ENCODE measurements at regions not wholly inside any gene's neighbourhood (a gene's known extent, or its start where the extent isn't known, plus 50 kb on each side); places are given as distances from the start of the nearest gene placed in this dataset.

DNA sequence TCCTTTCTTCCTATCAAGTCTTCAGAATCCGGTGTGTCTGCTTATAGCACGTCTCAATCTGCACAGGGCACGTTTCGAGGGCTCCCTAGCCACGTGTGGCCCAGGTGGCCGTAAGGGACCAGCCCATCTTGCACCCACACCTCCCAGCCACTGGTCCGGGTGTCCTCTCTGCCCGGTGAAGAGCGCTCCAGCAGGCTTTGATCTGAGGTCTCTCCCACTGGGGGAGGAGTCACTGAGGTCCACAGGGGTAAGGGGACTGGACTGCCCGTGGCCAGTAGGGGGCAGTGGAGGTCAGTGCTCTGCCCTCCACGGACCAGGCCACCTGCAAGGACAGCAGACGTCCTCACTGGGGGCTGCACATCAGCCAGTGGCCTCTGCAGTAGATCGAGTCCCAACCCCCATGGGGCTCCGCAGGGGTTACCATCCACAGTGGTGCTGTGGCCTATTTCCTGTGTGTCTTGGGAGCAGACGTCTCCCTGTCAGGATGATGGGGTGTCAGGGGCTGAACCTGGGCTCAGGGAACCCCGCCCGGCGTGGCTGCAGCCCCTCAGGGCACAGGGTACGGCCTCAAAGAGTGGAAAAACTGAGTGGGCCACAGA is 204.1 kb upstream of the CIBAR2 start:
- DNase-seq (ENCODE audit: low read depth), result peak; percentile 76
- Histone ChIP-seq H3K9ac (ENCODE audit: low read length) (no peak overlapping the region), H3K27me3 (replicated peaks; ENCODE audit: control insufficient read depth, insufficient read depth, low read length) (no peaks in the 10 kb centered on the region), H3K4me3 (ENCODE audit: low read length) (no peak overlapping the region), H3K4me1 (ENCODE audit: control insufficient read depth, insufficient read depth, low read length) (peaks cover 44% of the 10 kb centered on the region), H3K36me3 (ENCODE audit: control insufficient read depth, insufficient read depth, low read length, severe bottlenecking) (no peaks in the 10 kb centered on the region), H3K9me3 (ENCODE audit: control insufficient read depth, low read length) (no peaks in the 10 kb centered on the region)

DNA sequence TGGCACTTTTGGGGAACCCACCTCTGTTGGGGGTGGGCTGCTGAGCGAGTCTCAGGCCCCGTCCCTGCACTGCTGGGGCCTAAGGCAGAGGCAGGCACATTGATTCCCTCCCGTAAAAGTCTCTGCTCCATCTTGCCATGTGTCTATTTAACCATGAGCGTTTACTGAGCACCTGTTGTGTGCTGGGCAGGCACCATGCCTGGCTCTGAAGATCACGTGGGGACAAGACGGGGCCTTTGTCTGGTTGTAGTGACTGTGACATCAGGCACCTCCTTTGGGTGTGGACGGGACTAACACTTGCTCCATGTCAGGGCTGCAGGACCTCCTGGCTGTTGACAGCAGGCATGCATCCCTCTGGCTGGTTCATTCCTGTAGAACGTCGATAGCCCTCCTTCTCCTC is 204.7 kb upstream of the CIBAR2 start:
- H3K4me1 ChIP-seq (ENCODE audit: control insufficient read depth, insufficient read depth, low read length), result peaks cover 47% of the 10 kb centered on the region
- no peak overlapping the region for H3K4me3 ChIP-seq (ENCODE audit: low read length)
- H3K9ac ChIP-seq (ENCODE audit: low read length), result no peak overlapping the region
- H3K36me3 ChIP-seq (ENCODE audit: control insufficient read depth, insufficient read depth, low read length, severe bottlenecking), result no peaks in the 10 kb centered on the region
- H3K27me3 ChIP-seq (replicated peaks; ENCODE audit: control insufficient read depth, insufficient read depth, low read length), result no peaks in the 10 kb centered on the region
- no peaks in the 10 kb centered on the region for H3K9me3 ChIP-seq (ENCODE audit: control insufficient read depth, low read length)
- DNase-seq (ENCODE audit: low read depth), result no peak

DNA sequence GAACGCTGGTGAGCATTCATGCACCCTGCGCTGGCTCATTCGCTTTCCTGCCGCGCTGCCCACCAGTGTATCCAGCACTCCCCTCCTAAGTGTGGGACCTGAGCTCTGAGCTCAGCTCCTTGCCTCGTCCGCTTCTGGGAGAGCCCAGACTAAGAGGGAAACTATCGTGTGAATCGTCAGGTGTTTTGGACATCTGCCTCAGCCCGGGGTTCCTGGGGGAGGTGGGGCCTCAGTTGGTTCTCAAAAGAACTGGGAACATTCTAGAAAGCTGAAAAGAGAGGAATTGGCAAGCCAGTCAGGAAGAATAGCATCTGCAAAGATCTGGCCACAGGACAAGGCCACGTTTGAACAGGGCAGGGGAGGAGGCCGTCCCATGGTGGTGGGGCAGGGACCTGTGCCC is 205.4 kb upstream of the CIBAR2 start:
- Histone ChIP-seq H3K9ac (ENCODE audit: low read length) (no peak overlapping the region), H3K9me3 (ENCODE audit: control insufficient read depth, low read length) (no peaks in the 10 kb centered on the region), H3K27me3 (replicated peaks; ENCODE audit: control insufficient read depth, insufficient read depth, low read length) (no peaks in the 10 kb centered on the region), H3K36me3 (ENCODE audit: control insufficient read depth, insufficient read depth, low read length, severe bottlenecking) (no peaks in the 10 kb centered on the region), H3K4me3 (ENCODE audit: low read length) (no peak overlapping the region), H3K4me1 (ENCODE audit: control insufficient read depth, insufficient read depth, low read length) (peaks cover 46% of the 10 kb centered on the region)
- no peak for DNase-seq (ENCODE audit: low read depth)

DNA sequence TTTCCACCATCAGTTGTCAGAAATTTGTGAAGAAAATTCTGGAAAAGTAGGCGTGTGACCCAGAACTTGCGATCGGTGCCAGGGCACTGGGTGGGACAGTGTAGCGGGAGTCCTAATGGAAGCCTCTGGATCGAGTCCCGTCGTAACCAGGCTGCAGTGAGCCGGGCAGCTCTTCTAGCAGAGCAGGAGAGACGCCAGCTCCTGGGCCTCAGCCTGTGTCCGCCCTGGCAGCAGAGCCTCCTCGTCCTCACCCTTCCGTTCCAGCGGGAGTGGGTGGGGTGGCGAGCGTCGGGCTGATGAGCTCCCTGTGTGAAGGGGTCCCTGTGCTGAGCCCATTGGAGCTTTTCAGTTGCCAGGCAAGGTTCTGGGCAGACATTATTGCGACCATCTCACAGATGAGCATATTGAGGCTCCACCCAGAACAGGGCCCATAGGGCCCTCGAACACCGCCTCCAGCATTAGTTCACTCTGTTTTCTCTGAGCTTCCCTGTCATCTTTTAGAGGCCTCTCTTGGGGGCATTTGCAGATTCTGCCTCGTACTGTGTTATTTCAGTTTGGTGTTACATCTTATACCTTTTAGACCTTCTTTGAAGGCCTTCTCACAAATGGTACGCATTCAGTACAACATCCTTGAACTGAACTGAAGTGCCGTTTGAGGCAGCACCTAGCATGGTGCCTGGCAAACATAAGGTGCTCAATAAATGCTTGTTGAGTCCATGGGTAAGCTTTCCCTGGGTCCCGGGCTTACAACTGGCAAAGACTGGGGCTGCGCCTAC is 207.1 kb upstream of the CIBAR2 start:
- no peak for DNase-seq (ENCODE audit: low read depth)
- Histone ChIP-seq H3K36me3 (ENCODE audit: control insufficient read depth, insufficient read depth, low read length, severe bottlenecking) (no peaks in the 10 kb centered on the region), H3K9ac (ENCODE audit: low read length) (peak overlapping the region; percentile 45), H3K27me3 (replicated peaks; ENCODE audit: control insufficient read depth, insufficient read depth, low read length) (no peaks in the 10 kb centered on the region), H3K9me3 (ENCODE audit: control insufficient read depth, low read length) (no peaks in the 10 kb centered on the region), H3K4me3 (ENCODE audit: low read length) (no peak overlapping the region), H3K4me1 (ENCODE audit: control insufficient read depth, insufficient read depth, low read length) (peaks cover 44% of the 10 kb centered on the region)

DNA sequence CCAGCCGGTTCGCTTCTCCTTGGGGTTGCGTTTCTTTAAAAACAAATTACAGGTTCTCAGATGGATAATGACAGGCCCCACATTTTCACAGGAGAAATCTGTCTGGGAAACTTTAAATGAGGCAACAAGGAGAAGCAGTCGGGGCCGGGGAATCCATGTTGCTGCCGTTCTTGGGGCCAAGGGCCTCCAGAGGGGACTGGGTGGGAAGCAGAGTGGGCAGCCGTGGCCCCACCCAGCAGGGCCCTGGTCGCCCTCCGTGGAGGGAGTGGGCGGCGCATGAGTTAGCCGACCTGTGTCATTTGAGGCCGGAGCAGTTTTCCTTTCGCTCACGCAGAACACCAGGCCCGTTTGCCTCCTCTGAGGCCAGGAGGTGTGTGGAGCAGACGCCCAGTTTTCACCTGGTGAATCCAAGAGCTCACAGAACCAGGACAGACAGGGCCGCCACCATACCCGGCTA is 207.7 kb upstream of the CIBAR2 start:
- Histone ChIP-seq H3K27me3 (replicated peaks; ENCODE audit: control insufficient read depth, insufficient read depth, low read length) (no peaks in the 10 kb centered on the region), H3K4me1 (ENCODE audit: control insufficient read depth, insufficient read depth, low read length) (peaks cover 40% of the 10 kb centered on the region), H3K4me3 (ENCODE audit: low read length) (no peak overlapping the region), H3K36me3 (ENCODE audit: control insufficient read depth, insufficient read depth, low read length, severe bottlenecking) (no peaks in the 10 kb centered on the region), H3K9ac (ENCODE audit: low read length) (peak overlapping the region; percentile 45), H3K9me3 (ENCODE audit: control insufficient read depth, low read length) (no peaks in the 10 kb centered on the region)
- DNase-seq (ENCODE audit: low read depth), result no peak

DNA sequence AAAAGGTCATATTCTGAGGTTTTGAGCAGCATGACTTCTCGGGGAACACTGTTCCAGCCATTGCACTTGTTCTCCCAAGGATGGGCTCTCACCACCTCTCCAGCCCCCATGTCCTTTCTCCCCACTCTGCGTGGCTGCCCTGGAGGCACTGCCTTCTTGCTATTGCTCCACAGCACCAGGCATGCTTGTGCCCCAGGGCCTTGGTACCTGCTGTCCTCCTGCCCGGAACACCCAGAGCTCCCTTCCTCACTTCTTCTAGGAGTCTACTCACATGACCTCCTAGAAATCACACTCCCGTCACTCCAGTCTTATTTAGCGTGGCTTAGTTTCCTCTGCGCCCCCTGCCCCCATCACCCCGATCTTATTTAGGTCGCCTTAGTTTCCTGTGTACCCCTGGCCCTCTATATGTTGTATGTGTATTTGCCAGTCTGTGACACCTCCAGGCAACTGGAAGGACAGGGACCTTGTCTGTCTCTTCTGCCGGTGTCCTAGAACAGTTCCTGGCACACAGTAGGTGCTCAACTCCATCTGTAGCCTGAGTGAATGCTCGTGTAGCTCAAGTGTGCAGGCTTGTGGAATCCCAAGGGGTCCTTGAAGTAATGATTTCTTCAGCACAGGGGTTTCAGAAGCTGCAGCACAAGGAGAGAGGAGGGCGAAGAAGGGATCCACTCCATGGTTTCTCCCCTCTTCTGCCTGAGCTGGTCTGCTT is 208.6 kb upstream of the CIBAR2 start:
- Histone ChIP-seq H3K4me1 (ENCODE audit: control insufficient read depth, insufficient read depth, low read length) (peaks cover 40% of the 10 kb centered on the region), H3K4me3 (ENCODE audit: low read length) (peak overlapping the region; percentile 3), H3K9ac (ENCODE audit: low read length) (peak overlapping the region; percentile 83), H3K27me3 (replicated peaks; ENCODE audit: control insufficient read depth, insufficient read depth, low read length) (no peaks in the 10 kb centered on the region), H3K9me3 (ENCODE audit: control insufficient read depth, low read length) (no peaks in the 10 kb centered on the region), H3K36me3 (ENCODE audit: control insufficient read depth, insufficient read depth, low read length, severe bottlenecking) (no peaks in the 10 kb centered on the region)
- DNase-seq (ENCODE audit: low read depth), result no peak

DNA sequence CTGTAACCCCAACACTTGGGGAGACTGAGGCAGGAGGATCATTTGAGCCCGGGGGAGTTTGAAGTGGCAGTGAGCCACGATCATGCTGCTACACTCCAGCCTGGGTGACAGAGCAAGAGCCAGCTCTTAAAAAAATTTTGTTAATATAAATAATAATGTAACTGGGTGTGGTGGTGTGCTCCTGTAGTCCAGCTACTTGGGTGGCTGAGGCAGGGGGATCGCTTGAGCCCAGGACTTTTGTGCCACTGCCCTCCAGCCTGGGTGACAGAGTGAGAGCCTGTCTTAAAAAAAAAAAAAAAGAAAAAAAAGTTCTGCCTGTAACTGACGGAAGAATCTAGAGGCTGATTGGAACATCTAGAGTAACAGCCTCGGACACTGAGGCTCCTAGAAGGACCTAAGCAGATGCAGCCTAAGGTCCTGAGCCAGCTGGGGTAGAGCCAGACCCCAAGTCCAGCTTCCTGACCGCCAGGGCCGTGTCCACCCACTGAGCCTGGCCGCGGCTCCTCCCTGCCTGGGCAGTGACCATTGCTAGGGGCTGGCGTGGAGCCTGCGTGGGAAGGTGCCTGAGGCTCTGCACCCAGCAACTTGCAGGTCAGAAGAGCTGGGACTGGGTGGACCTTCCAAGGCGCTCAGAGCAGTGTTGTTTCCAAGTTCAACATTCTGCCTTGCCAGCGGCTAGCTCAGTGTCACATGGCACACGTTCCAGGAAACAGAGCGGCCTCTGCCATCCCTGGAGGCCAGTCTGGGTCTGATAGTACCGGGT is 209.4 kb upstream of the CIBAR2 start:
- Histone ChIP-seq H3K4me3 (ENCODE audit: low read length) (peak overlapping the region; percentile 3), H3K9ac (ENCODE audit: low read length) (peak overlapping the region; percentile 83), H3K4me1 (ENCODE audit: control insufficient read depth, insufficient read depth, low read length) (peaks cover 43% of the 10 kb centered on the region), H3K9me3 (ENCODE audit: control insufficient read depth, low read length) (no peaks in the 10 kb centered on the region), H3K27me3 (replicated peaks; ENCODE audit: control insufficient read depth, insufficient read depth, low read length) (no peaks in the 10 kb centered on the region), H3K36me3 (ENCODE audit: control insufficient read depth, insufficient read depth, low read length, severe bottlenecking) (no peaks in the 10 kb centered on the region)
- DNase-seq (ENCODE audit: low read depth), result peak; percentile 94

DNA sequence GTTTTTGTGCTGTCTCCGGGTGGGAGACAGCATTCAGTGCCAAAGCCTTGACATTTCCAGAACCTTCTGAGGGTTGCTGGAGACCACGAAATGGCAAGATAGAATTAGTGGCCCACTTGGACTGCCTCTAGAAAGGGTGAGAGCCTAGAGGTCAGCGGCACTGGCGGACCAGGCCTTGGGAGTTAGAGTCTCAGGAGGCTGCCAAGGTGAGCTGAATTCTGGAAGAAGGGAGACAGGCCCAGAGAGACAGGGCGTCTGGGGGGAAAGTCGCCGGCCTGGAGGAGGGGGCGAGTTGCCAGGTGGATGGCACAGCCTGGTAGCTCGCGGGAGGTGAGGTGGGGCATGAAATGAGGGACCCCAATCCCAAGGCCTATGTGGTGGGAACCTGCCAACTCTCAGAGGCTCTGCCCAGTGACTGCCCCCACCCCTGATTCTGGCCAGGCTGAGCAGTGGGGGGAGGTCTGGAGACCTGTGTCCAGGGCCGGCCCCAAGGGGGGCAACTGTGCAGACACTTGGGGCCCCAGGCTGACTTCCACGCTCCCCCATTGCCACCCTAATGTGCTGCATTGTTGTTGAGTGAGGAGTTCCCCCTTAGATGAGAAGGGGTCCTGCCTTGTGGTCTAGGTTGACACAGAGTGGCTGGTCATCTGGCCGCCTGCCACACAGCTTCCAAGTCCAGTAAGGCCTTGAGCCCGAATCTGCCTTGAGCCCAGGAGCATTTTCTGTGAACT is 211.1 kb upstream of the CIBAR2 start:
- no peaks in the 10 kb centered on the region for H3K27me3 ChIP-seq (replicated peaks; ENCODE audit: control insufficient read depth, insufficient read depth, low read length)
- peak overlapping the region; percentile 45 for H3K4me3 ChIP-seq (ENCODE audit: low read length)
- no peaks in the 10 kb centered on the region for H3K9me3 ChIP-seq (ENCODE audit: control insufficient read depth, low read length)
- peak overlapping the region; percentile 88 for H3K9ac ChIP-seq (ENCODE audit: low read length)
- H3K4me1 ChIP-seq (ENCODE audit: control insufficient read depth, insufficient read depth, low read length), result peaks cover 58% of the 10 kb centered on the region
- DNase-seq (ENCODE audit: low read depth), result no peak
- H3K36me3 ChIP-seq (ENCODE audit: control insufficient read depth, insufficient read depth, low read length, severe bottlenecking), result no peaks in the 10 kb centered on the region

DNA sequence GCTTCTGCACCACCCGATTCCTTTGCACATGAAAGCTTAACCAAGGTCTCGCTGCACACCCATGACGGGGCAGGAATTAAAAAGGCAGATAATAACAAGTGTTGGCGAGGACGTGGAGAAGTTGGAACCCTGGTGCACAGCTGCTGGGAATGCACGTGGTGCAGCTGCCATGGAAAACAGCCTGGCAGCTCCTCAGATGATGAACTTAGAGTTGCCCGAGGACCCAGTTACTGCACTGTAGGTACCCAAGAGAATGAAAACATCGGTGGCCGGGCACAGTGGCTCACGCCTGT is 211.6 kb upstream of the CIBAR2 start:
- no peaks in the 10 kb centered on the region for H3K27me3 ChIP-seq (replicated peaks; ENCODE audit: control insufficient read depth, insufficient read depth, low read length)
- H3K9ac ChIP-seq (ENCODE audit: low read length), result no peak overlapping the region
- H3K36me3 ChIP-seq (ENCODE audit: control insufficient read depth, insufficient read depth, low read length, severe bottlenecking), result no peaks in the 10 kb centered on the region
- no peaks in the 10 kb centered on the region for H3K9me3 ChIP-seq (ENCODE audit: control insufficient read depth, low read length)
- DNase-seq (ENCODE audit: low read depth), result no peak
- H3K4me1 ChIP-seq (ENCODE audit: control insufficient read depth, insufficient read depth, low read length), result peaks cover 63% of the 10 kb centered on the region
- no peak overlapping the region for H3K4me3 ChIP-seq (ENCODE audit: low read length)

DNA sequence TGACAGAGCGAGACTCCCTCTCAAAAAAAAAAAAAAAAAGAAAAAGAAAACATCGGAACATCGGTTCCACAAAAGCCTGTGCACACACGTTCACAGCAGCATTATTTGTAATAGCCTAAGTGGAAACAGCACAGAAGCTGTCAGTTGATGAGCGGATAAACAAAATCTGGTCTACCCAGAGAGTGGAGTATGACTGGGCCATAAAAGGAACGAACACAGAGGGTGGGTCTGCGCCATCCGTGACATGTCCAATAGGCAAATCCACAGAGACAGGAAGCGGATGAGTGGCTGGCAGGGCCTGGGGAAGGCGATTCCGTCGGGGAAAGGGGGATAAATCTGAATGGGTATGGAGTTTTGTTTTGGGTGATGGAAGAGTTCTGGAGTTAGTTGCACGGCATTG is 212.2 kb upstream of the CIBAR2 start:
- Histone ChIP-seq H3K36me3 (ENCODE audit: control insufficient read depth, insufficient read depth, low read length, severe bottlenecking) (no peaks in the 10 kb centered on the region), H3K4me1 (ENCODE audit: control insufficient read depth, insufficient read depth, low read length) (peaks cover 69% of the 10 kb centered on the region), H3K9ac (ENCODE audit: low read length) (no peak overlapping the region), H3K27me3 (replicated peaks; ENCODE audit: control insufficient read depth, insufficient read depth, low read length) (no peaks in the 10 kb centered on the region), H3K4me3 (ENCODE audit: low read length) (no peak overlapping the region), H3K9me3 (ENCODE audit: control insufficient read depth, low read length) (no peaks in the 10 kb centered on the region)
- no peak for DNase-seq (ENCODE audit: low read depth)

Measured in adipocyte (in vitro differentiated cells).